ENCODE measurements at regions not wholly inside any gene's neighbourhood (a gene's known extent, or its start where the extent isn't known, plus 50 kb on each side); places are given as distances from the start of the nearest gene placed in this dataset.

GRCh38 chr7:69451715-69452114, 146.6 kb upstream of the AUTS2 start:
- DNase-seq (ENCODE audit: insufficient read length, low spot score) (no peak), FAIRE-seq (no peak)
- TF ChIP-seq POLR2A (IDR thresholded peaks at IDR 0.05; ENCODE audit: low read depth, low read length) = no peak

GRCh38 chr7:69452797-69453196, 145.5 kb upstream of the AUTS2 start:
- no peak for TF ChIP-seq POLR2A (IDR thresholded peaks at IDR 0.05; ENCODE audit: low read depth, low read length)
- DNase-seq (ENCODE audit: insufficient read length, low spot score) (no peak), FAIRE-seq (no peak)

GRCh38 chr7:69457595-69458504, 140.4 kb upstream of the AUTS2 start:
- FAIRE-seq = no peak
- no peak for TF ChIP-seq POLR2A (IDR thresholded peaks at IDR 0.05; ENCODE audit: low read depth, low read length)
- no peak for DNase-seq (ENCODE audit: insufficient read length, low spot score)

- no peak for TF ChIP-seq POLR2A (IDR thresholded peaks at IDR 0.05; ENCODE audit: low read depth, low read length)
- no peak for FAIRE-seq
- no peak for DNase-seq (ENCODE audit: insufficient read length, low spot score)
Measured at GRCh38 chr7:69464035-69464434, 134.2 kb upstream of the AUTS2 start.

GRCh38 chr7:69465262-69465661, 133.0 kb upstream of the AUTS2 start:
- FAIRE-seq (no peak), DNase-seq (ENCODE audit: insufficient read length, low spot score) (no peak)
- TF ChIP-seq POLR2A (IDR thresholded peaks at IDR 0.05; ENCODE audit: low read depth, low read length) = no peak

GRCh38 chr7:69467826-69468225, 130.4 kb upstream of the AUTS2 start:
- no peak for DNase-seq (ENCODE audit: insufficient read length, low spot score)
- no peak for TF ChIP-seq POLR2A (IDR thresholded peaks at IDR 0.05; ENCODE audit: low read depth, low read length)
- no peak for FAIRE-seq

GRCh38 chr7:69476416-69476815, 121.9 kb upstream of the AUTS2 start:
- DNase-seq (ENCODE audit: insufficient read length, low spot score) (no peak), FAIRE-seq (no peak)
- TF ChIP-seq POLR2A (IDR thresholded peaks at IDR 0.05; ENCODE audit: low read depth, low read length) = no peak

GRCh38 chr7:69482676-69483075, 115.6 kb upstream of the AUTS2 start:
- TF ChIP-seq POLR2A (IDR thresholded peaks at IDR 0.05; ENCODE audit: low read depth, low read length) = no peak
- DNase-seq (ENCODE audit: insufficient read length, low spot score) (no peak), FAIRE-seq (no peak)

- no peak for TF ChIP-seq POLR2A (IDR thresholded peaks at IDR 0.05; ENCODE audit: low read depth, low read length)
- no peak for FAIRE-seq
- DNase-seq (ENCODE audit: insufficient read length, low spot score) = no peak
Measured at GRCh38 chr7:69489533-69489932, 108.7 kb upstream of the AUTS2 start.

GRCh38 chr7:69498671-69499070, 99.6 kb upstream of the AUTS2 start:
- no peak for TF ChIP-seq POLR2A (IDR thresholded peaks at IDR 0.05; ENCODE audit: low read depth, low read length)
- DNase-seq (ENCODE audit: insufficient read length, low spot score) (no peak), FAIRE-seq (no peak)

- no peak for FAIRE-seq
- no peak for TF ChIP-seq POLR2A (IDR thresholded peaks at IDR 0.05; ENCODE audit: low read depth, low read length)
- no peak for DNase-seq (ENCODE audit: insufficient read length, low spot score)
Measured at GRCh38 chr7:69502358-69502757, 95.9 kb upstream of the AUTS2 start.

- TF ChIP-seq POLR2A (IDR thresholded peaks at IDR 0.05; ENCODE audit: low read depth, low read length) = no peak
- DNase-seq (ENCODE audit: insufficient read length, low spot score) (no peak), FAIRE-seq (no peak)
Measured at GRCh38 chr7:69504733-69505420, 93.4 kb upstream of the AUTS2 start.

GRCh38 chr7:69508736-69509135, 89.5 kb upstream of the AUTS2 start:
- no peak for TF ChIP-seq POLR2A (IDR thresholded peaks at IDR 0.05; ENCODE audit: low read depth, low read length)
- DNase-seq (ENCODE audit: insufficient read length, low spot score) (no peak), FAIRE-seq (no peak)

- FAIRE-seq = no peak
- DNase-seq (ENCODE audit: insufficient read length, low spot score) = no peak
- TF ChIP-seq POLR2A (IDR thresholded peaks at IDR 0.05; ENCODE audit: low read depth, low read length) = no peak
Measured at GRCh38 chr7:69510114-69510513, 88.2 kb upstream of the AUTS2 start.

All from H54 (cell line).